ENCODE measurements at regions not wholly inside any gene's neighbourhood (a gene's known extent, or its start where the extent isn't known, plus 50 kb on each side); places are given as distances from the start of the nearest gene placed in this dataset.

DNA sequence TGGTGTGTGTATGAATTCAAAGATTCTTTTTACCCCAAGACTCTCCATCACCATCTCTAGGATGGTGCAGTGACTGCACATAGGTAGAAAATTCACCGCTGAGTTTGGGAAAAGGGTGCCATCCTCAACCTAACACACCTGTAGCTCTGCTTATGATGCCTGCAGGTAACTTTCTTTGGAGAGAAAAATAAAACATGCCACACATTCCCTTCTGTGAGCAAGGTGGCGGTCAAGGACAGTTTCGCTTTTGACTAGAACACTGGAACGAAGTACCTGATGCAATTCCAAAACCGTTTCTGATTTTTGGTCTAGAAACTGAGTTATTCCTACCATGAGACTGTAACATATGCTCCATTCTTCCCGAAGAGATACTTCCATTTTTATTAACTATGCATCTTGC lies 205.6 kb downstream of the FGFR2 start (continued):
- TF ChIP-seq CREB1 (IDR thresholded peaks at IDR 0.05; ENCODE audit: low read depth) = no peak
- no peak for TF ChIP-seq RUNX3 (IDR thresholded peaks at IDR 0.05; ENCODE audit: low read length)
- no peak for TF ChIP-seq PML (IDR thresholded peaks at IDR 0.05; ENCODE audit: low read length)
- no peak for TF ChIP-seq KDM1A (IDR thresholded peaks at IDR 0.05; ENCODE audit: borderline replicate concordance)
- no peak for TF ChIP-seq HCFC1 (IDR thresholded peaks at IDR 0.05; ENCODE audit: low read length)
- no peak for TF ChIP-seq KLF5 (IDR thresholded peaks at IDR 0.05; ENCODE audit: partially characterized antibody)
- no peak for TF ChIP-seq SMARCA5 (IDR thresholded peaks at IDR 0.05)
- no peak for TF ChIP-seq ZZZ3 (IDR thresholded peaks at IDR 0.05; ENCODE audit: control insufficient read depth, insufficient read length, low read depth)

DNA sequence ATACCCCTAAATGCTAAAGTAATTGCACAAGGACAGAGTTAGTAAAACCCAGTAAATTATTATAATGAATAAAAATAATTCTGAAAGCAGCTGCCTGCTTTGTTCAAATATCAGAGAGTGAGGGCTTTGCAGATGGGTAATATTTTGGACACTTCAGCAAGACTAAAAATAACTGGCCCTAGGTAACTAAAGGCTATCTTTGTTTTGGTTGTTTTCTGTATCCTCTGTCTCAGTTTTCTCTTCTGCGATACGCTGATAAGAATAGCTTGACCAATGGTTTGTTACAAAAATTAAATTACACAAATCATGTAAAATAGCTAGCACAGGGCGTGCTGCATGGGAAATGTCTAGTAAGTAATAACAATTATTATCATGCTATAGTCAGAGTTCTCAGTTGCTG lies 204.7 kb downstream of the FGFR2 start:
- no peak for ATAC-seq
- intact Hi-C loops (cut with micrococcal nuclease; ENCODE audit: unreplicated experiment) = no loop called here
- no peaks in the 10 kb centered on the region for H3K36me3 ChIP-seq (ENCODE audit: control insufficient read depth in 2 of 2, insufficient read depth in 2 of 2, low read length in 1 of 2)
- H3K4me3 ChIP-seq = no peak overlapping the region
- no peak for DNase-seq (ENCODE audit: low read depth, low spot score)
- H3K27ac ChIP-seq (ENCODE audit: control insufficient read depth, insufficient read depth) = no peak overlapping the region
- CTCF ChIA-PET = no interaction called here
- H4K20me1 ChIP-seq (ENCODE audit: control insufficient read depth, insufficient read depth) = no peaks in the 10 kb centered on the region
- no TSS peak for BruUV-seq (replicated peaks)
- RAD21 ChIA-PET (ENCODE audit: unreplicated experiment) = no interaction called here
- TF ChIP-seq, protein P1, sequence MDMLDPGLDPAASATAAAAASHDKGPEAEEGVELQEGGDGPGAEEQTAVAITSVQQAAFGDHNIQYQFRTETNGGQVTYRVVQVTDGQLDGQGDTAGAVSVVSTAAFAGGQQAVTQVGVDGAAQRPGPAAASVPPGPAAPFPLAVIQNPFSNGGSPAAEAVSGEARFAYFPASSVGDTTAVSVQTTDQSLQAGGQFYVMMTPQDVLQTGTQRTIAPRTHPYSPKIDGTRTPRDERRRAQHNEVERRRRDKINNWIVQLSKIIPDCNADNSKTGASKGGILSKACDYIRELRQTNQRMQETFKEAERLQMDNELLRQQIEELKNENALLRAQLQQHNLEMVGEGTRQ (IDR thresholded peaks at IDR 0.05; ENCODE audit: borderline replicate concordance, low read depth, low read length) = no peak
- TF ChIP-seq SREBF1 (IDR thresholded peaks at IDR 0.05; ENCODE audit: low read length) (no peak), RBBP5 (conservative IDR thresholded peaks at IDR 0.05) (no peak), MEF2A (IDR thresholded peaks at IDR 0.05; ENCODE audit: insufficient read depth, low read depth, low read length) (no peak), IKZF1 (conservative IDR thresholded peaks at IDR 0.05) (no peak), PML (IDR thresholded peaks at IDR 0.05; ENCODE audit: low read length) (no peak), HCFC1 (IDR thresholded peaks at IDR 0.05; ENCODE audit: low read length) (no peak), MTA3 (IDR thresholded peaks at IDR 0.05; ENCODE audit: borderline replicate concordance, low read length) (no peak), NR2F1 (conservative IDR thresholded peaks at IDR 0.05) (no peak), EZH2 (IDR thresholded peaks at IDR 0.05; ENCODE audit: borderline replicate concordance, control insufficient read depth, low read depth, low read length) (no peak), RAD21 (IDR thresholded peaks at IDR 0.05; ENCODE audit: insufficient read depth, low read depth, low read length) (no peak), EGR1 (IDR thresholded peaks at IDR 0.05; ENCODE audit: borderline replicate concordance in 1 of 2, low read depth in 2 of 2, low read length in 2 of 2) (no peak)
- TF ChIP-seq, protein P2, sequence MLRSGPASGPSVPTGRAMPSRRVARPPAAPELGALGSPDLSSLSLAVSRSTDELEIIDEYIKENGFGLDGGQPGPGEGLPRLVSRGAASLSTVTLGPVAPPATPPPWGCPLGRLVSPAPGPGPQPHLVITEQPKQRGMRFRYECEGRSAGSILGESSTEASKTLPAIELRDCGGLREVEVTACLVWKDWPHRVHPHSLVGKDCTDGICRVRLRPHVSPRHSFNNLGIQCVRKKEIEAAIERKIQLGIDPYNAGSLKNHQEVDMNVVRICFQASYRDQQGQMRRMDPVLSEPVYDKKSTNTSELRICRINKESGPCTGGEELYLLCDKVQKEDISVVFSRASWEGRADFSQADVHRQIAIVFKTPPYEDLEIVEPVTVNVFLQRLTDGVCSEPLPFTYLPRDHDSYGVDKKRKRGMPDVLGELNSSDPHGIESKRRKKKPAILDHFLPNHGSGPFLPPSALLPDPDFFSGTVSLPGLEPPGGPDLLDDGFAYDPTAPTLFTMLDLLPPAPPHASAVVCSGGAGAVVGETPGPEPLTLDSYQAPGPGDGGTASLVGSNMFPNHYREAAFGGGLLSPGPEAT (IDR thresholded peaks at IDR 0.05; ENCODE audit: low read depth) = no peak
- no peak overlapping the region for H3K9ac ChIP-seq (ENCODE audit: control insufficient read depth, insufficient read depth, low read length)
- FAIRE-seq = no peak
- POLR2A ChIA-PET = no interaction called here
- WGBS (ENCODE audit: insufficient coverage, insufficient replicate concordance, low lambda C conversion rate, missing lambda C conversion rate) = 50% methylated on average over 3 of the region's 3 CpGs
- no peak overlapping the region for H2AFZ ChIP-seq (ENCODE audit: control insufficient read depth, low read depth, low read length)
- SMC1A ChIA-PET (ENCODE audit: uncharacterized antibody, unreplicated experiment) = no interaction called here
- no peaks in the 10 kb centered on the region for H3K79me2 ChIP-seq (ENCODE audit: control insufficient read depth, insufficient read depth, low read length)
- in situ Hi-C loops (cut with MboI) = no loop called here
- H3K4me1 ChIP-seq (ENCODE audit: control insufficient read depth, insufficient read depth, low read length) = no peaks in the 10 kb centered on the region
- no peak overlapping the region for H3K4me2 ChIP-seq (ENCODE audit: control insufficient read depth, insufficient read depth)
- no peaks in the 10 kb centered on the region for H3K9me3 ChIP-seq (replicated peaks; ENCODE audit: control insufficient read depth, insufficient read depth, low read length)
- no peaks in the 10 kb centered on the region; a peak in 2 of 4 replicates for H3K27me3 ChIP-seq (replicated peaks in 1 of 2; ENCODE audit: control insufficient read depth in 2 of 2, insufficient read depth in 2 of 2, low read length in 1 of 2)

All from GM12878 (cell line).